ENCODE measurements at regions not wholly inside any gene's neighbourhood (a gene's known extent, or its start where the extent isn't known, plus 50 kb on each side); places are given as distances from the start of the nearest gene placed in this dataset.

- Histone ChIP-seq H3K27me3 (no peaks in the 10 kb centered on the region), H3K4me1 (no peaks in the 10 kb centered on the region), H3K4me3 (replicated peaks in 1 of 3) (no peak overlapping the region), H3K27ac (no peak overlapping the region), H3K36me3 (no peaks in the 10 kb centered on the region), H3K9me3 (no peaks in the 10 kb centered on the region)
- 67 to 69% methylated on average over 4 of the region's 4 CpGs for WGBS, 2 donors
- TF ChIP-seq CTCF (IDR thresholded peaks at IDR 0.05) = no peak
- no peak for TF ChIP-seq POLR2A (IDR thresholded peaks at IDR 0.05)
- no peak for DNase-seq
- intact Hi-C loops (cut with DNase I) = no loop called here
Measured at GRCh38 chr14:55929136-55929535, 189.1 kb upstream of the PELI2 start.

- no peak for TF ChIP-seq POLR2A (IDR thresholded peaks at IDR 0.05)
- TF ChIP-seq CTCF (IDR thresholded peaks at IDR 0.05) = no peak
- H3K27ac ChIP-seq = no peak overlapping the region
- no peak overlapping the region for H3K4me3 ChIP-seq (replicated peaks in 1 of 3)
- intact Hi-C loops (cut with DNase I) = no loop called here
- DNase-seq = no peak
- 95 to 96% methylated on average over 5 of the region's 5 CpGs for WGBS, 2 donors
- H3K4me1 ChIP-seq = no peaks in the 10 kb centered on the region
- no peaks in the 10 kb centered on the region for H3K27me3 ChIP-seq
- H3K36me3 ChIP-seq = no peaks in the 10 kb centered on the region
- no peaks in the 10 kb centered on the region for H3K9me3 ChIP-seq
Measured at GRCh38 chr14:55930016-55930784, 188.0 kb upstream of the PELI2 start.

- DNase-seq = no peak
Measured at GRCh38 chr14:55936691-55937090, 181.5 kb upstream of the PELI2 start.

GRCh38 chr14:55938249-55938791 is 179.9 kb upstream of the PELI2 start:
- Histone ChIP-seq H3K36me3 (no peaks in the 10 kb centered on the region), H3K27me3 (no peaks in the 10 kb centered on the region), H3K4me1 (peaks cover 0 to 5% of the 10 kb centered on the region in 2 donors), H3K27ac (no peak overlapping the region), H3K9me3 (no peaks in the 10 kb centered on the region), H3K4me3 (replicated peaks in 1 of 3) (no peak overlapping the region)
- intact Hi-C loops (cut with DNase I) = no loop called here
- no peak for TF ChIP-seq CTCF (IDR thresholded peaks at IDR 0.05)
- TF ChIP-seq POLR2A (IDR thresholded peaks at IDR 0.05) = no peak
- 49 to 66% methylated on average over 6 to 10 of the region's 10 CpGs for WGBS, 2 donors
- DNase-seq = peak; percentile 32 to 50

More at GRCh38 chr14:55936691-55937090, 181.5 kb upstream of the PELI2 start:
- H3K9me3 ChIP-seq = no peaks in the 10 kb centered on the region
- peaks cover 0 to 5% of the 10 kb centered on the region in 2 donors for H3K4me1 ChIP-seq
- 84 to 88% methylated on average over 3 of the region's 3 CpGs for WGBS, 2 donors
- no peaks in the 10 kb centered on the region for H3K27me3 ChIP-seq
- no peak overlapping the region for H3K27ac ChIP-seq
- no peak for TF ChIP-seq CTCF (IDR thresholded peaks at IDR 0.05)
- TF ChIP-seq POLR2A (IDR thresholded peaks at IDR 0.05) = no peak
- H3K4me3 ChIP-seq (replicated peaks in 1 of 3) = no peak overlapping the region
- intact Hi-C loops (cut with DNase I) = no loop called here
- H3K36me3 ChIP-seq = no peaks in the 10 kb centered on the region

- H3K27ac ChIP-seq = no peak overlapping the region
- no peak for TF ChIP-seq CTCF (IDR thresholded peaks at IDR 0.05)
- no peak for TF ChIP-seq POLR2A (IDR thresholded peaks at IDR 0.05)
- WGBS, 2 donors = 89 to 90% methylated on average over 4 of the region's 4 CpGs
- intact Hi-C loops (cut with DNase I) = no loop called here
- H3K4me1 ChIP-seq = peaks cover 0 to 5% of the 10 kb centered on the region in 2 donors
- no peaks in the 10 kb centered on the region for H3K36me3 ChIP-seq
- no peak for DNase-seq
- no peak overlapping the region for H3K4me3 ChIP-seq (replicated peaks in 1 of 3)
- H3K27me3 ChIP-seq = no peaks in the 10 kb centered on the region
- H3K9me3 ChIP-seq = no peaks in the 10 kb centered on the region
Measured at GRCh38 chr14:55942076-55942654, 176.0 kb upstream of the PELI2 start.

All from thyroid gland (tissue), 4 donors.